Brain microvascular endothelial cell (primary cell): ENCODE measurements at regions not wholly inside any gene's neighbourhood (a gene's known extent, or its start where the extent isn't known, plus 50 kb on each side); places are given as distances from the start of the nearest gene placed in this dataset.

ENCODE experiments used
- DNase-seq: peaks from one replicate; pipeline ENCODE4 v3.0.0-alpha.2; 2020
- H3K27ac ChIP-seq: fragments of 250-450 bp; sonication (Bioruptor Pico); 2 replicates; pipeline ENCODE4 v1.5.1; 2020; ENCODE audit warnings: mild to moderate bottlenecking, moderate library complexity
- H3K27me3 ChIP-seq: fragments of 250-450 bp; sonication (Bioruptor Pico); replicated peaks from 2 replicates; pipeline ENCODE4 v1.5.1; 2020; ENCODE audit warnings: mild to moderate bottlenecking
- H3K36me3 ChIP-seq: fragments of 250-450 bp; sonication (Bioruptor Pico); replicated peaks from 2 replicates; pipeline ENCODE4 v1.5.1; 2020; ENCODE audit warnings: mild to moderate bottlenecking
- H3K4me3 ChIP-seq: 2 replicates; pipeline ENCODE4 v1.5.1; 2011; ENCODE audit warnings: low read depth, mild to moderate bottlenecking, control low read depth, low read length, moderate library complexity
- CTCF ChIP-seq: IDR thresholded peaks from 2 replicates; pipeline ENCODE4 v1.5.1; 2011; ENCODE audit warnings: low read depth, mild to moderate bottlenecking, moderate library complexity, low read length, control low read depth, inconsistent platforms; ENCODE audit errors: missing control alignments
- in situ Hi-C: cut with HindIII; loops from 2 replicates; pipeline ENCODE4 v1.10.0; 2017; ENCODE audit warnings: low sequenced_read_pairs, low pct_ligation_motif_present

- in situ Hi-C loops = no loop called here
- TF ChIP-seq CTCF = no peak
These were observed 154.1 kb downstream of the ZNF664 start for GRCh38 chr12:124126950-124127655.

GRCh38 chr12:124129132-124129531, 156.1 kb downstream of the ZNF664 start:
- in situ Hi-C loops = no loop called here
- DNase-seq = no peak
- Histone ChIP-seq H3K4me3 (no peak overlapping the region), H3K36me3 (no peaks in the 10 kb centered on the region), H3K27ac (no peak overlapping the region), H3K27me3 (peaks cover 2% of the 10 kb centered on the region)
- TF ChIP-seq CTCF = no peak

More at GRCh38 chr12:124126950-124127655, 154.1 kb downstream of the ZNF664 start:
- no peak for DNase-seq
- no peak overlapping the region for H3K27ac ChIP-seq
- H3K4me3 ChIP-seq = no peak overlapping the region
- H3K27me3 ChIP-seq = peaks cover 5% of the 10 kb centered on the region
- no peaks in the 10 kb centered on the region for H3K36me3 ChIP-seq

- Histone ChIP-seq H3K36me3 (no peaks in the 10 kb centered on the region), H3K27ac (no peak overlapping the region), H3K27me3 (peaks cover 2% of the 10 kb centered on the region), H3K4me3 (no peak overlapping the region)
- no peak for DNase-seq
- TF ChIP-seq CTCF = no peak
- in situ Hi-C loops = no loop called here
These were observed 157.9 kb downstream of the ZNF664 start for GRCh38 chr12:124130691-124131591.

- H3K27ac ChIP-seq = no peak overlapping the region
- no peak for TF ChIP-seq CTCF
These were observed 158.6 kb downstream of the ZNF664 start for GRCh38 chr12:124131659-124132058.

GRCh38 chr12:124132530-124132929, 159.5 kb downstream of the ZNF664 start:
- no peak overlapping the region for H3K4me3 ChIP-seq
- H3K36me3 ChIP-seq = no peaks in the 10 kb centered on the region
- no peak for TF ChIP-seq CTCF
- in situ Hi-C loops = no loop called here
- H3K27me3 ChIP-seq = peaks cover 2% of the 10 kb centered on the region
- H3K27ac ChIP-seq = no peak overlapping the region
- DNase-seq = no peak

More at GRCh38 chr12:124131659-124132058, 158.6 kb downstream of the ZNF664 start:
- in situ Hi-C loops = no loop called here
- Histone ChIP-seq H3K36me3 (no peaks in the 10 kb centered on the region), H3K27me3 (peaks cover 2% of the 10 kb centered on the region), H3K4me3 (no peak overlapping the region)
- DNase-seq = no peak
